ENCODE measurements at regions not wholly inside any gene's neighbourhood (a gene's known extent, or its start where the extent isn't known, plus 50 kb on each side); places are given as distances from the start of the nearest gene placed in this dataset.

DNA sequence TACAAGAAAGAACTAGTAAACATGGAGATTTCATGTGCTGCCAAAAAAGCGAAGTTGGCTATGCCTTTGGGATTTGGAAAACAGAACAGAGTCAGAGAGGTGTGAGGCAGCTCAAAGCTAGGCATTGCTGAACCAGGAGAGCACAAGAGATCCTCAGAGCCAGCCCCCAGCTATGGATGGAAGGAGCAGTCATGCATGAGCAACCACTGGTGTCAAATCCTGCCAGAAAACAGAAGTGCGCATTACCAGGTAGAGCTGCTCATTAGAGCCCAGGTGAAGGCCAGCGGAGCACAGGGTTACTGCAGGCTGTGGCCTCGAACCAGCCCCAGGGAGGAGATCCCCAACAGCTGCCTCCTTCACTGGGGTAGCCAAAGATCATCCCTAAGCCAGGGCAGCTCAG, 173.2 kb upstream of the KIAA1217 start:
- H3K4me2 ChIP-seq (ENCODE audit: extremely low read depth, insufficient read depth, low read length) = no peak overlapping the region
- H3K36me3 ChIP-seq (ENCODE audit: control insufficient read depth, insufficient read depth, low read length) = no peaks in the 10 kb centered on the region
- no peak overlapping the region for H3K4me3 ChIP-seq (replicated peaks in 1 of 4; ENCODE audit: control extremely low read depth in 1 of 4, insufficient read depth in 1 of 4, low read depth in 3 of 4, low read length in 4 of 4)
- DNase-seq (ENCODE audit: low read depth in 2 of 2) = no peak
- H3K79me2 ChIP-seq (ENCODE audit: control insufficient read depth, insufficient read depth, low read length) = no peaks in the 10 kb centered on the region
- H3K27ac ChIP-seq (ENCODE audit: insufficient read depth, low read length) = no peak overlapping the region
- no peak overlapping the region for H3K9ac ChIP-seq (ENCODE audit: insufficient read depth, low read length)
- no peak for TF ChIP-seq EZH2 (IDR thresholded peaks at IDR 0.05; ENCODE audit: low read length, missing control alignments)
- no peak for TF ChIP-seq CTCF (conservative IDR thresholded peaks at IDR 0.05 in 1 of 2, IDR thresholded peaks at IDR 0.05 in 1 of 2; ENCODE audit: low read depth in 1 of 2, low read length in 2 of 2)
- H3K9me3 ChIP-seq (ENCODE audit: control insufficient read depth, insufficient read depth, low read depth, low read length) = no peaks in the 10 kb centered on the region
- H2AFZ ChIP-seq (ENCODE audit: low read length) = no peak overlapping the region
- no peaks in the 10 kb centered on the region for H3K27me3 ChIP-seq (ENCODE audit: control insufficient read depth, insufficient read depth, low read length)
- no peaks in the 10 kb centered on the region for H3K4me1 ChIP-seq (ENCODE audit: control insufficient read depth, extremely low read depth, insufficient read depth, low read length)
- H4K20me1 ChIP-seq (ENCODE audit: control insufficient read depth, extremely low read depth, insufficient read depth, low read length) = no peaks in the 10 kb centered on the region

DNA sequence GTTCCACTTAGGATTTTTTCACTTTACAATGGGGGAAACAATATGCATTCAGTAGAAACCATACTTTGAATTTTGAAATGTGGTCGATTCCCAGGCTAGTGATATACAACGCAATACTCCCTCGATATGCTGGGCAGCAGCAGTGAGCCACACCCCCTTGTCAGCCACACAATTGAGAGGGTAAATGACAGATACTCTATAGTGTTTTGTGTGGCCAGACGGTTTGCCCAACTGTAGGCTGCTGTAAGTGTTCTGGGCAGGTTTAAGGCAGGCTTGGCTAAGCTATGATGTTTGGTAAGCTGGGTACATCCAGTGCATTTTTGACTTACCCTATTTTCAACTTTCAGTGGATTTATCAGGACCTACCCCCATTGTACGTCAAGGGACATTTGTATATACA, 169.6 kb upstream of the KIAA1217 start:
- H3K36me3 ChIP-seq (ENCODE audit: control insufficient read depth, insufficient read depth, low read length) = no peaks in the 10 kb centered on the region
- no peaks in the 10 kb centered on the region for H4K20me1 ChIP-seq (ENCODE audit: control insufficient read depth, extremely low read depth, insufficient read depth, low read length)
- no peak for DNase-seq (ENCODE audit: low read depth in 2 of 2)
- no peaks in the 10 kb centered on the region for H3K4me1 ChIP-seq (ENCODE audit: control insufficient read depth, extremely low read depth, insufficient read depth, low read length)
- no peak overlapping the region for H3K4me2 ChIP-seq (ENCODE audit: extremely low read depth, insufficient read depth, low read length)
- H3K79me2 ChIP-seq (ENCODE audit: control insufficient read depth, insufficient read depth, low read length) = no peaks in the 10 kb centered on the region
- no peaks in the 10 kb centered on the region for H3K27me3 ChIP-seq (ENCODE audit: control insufficient read depth, insufficient read depth, low read length)
- H3K9ac ChIP-seq (ENCODE audit: insufficient read depth, low read length) = no peak overlapping the region
- TF ChIP-seq EZH2 (IDR thresholded peaks at IDR 0.05; ENCODE audit: low read length, missing control alignments) (no peak), CTCF (conservative IDR thresholded peaks at IDR 0.05 in 1 of 2, IDR thresholded peaks at IDR 0.05 in 1 of 2; ENCODE audit: low read depth in 1 of 2, low read length in 2 of 2) (no peak)
- H3K27ac ChIP-seq (ENCODE audit: insufficient read depth, low read length) = no peak overlapping the region
- H3K9me3 ChIP-seq (ENCODE audit: control insufficient read depth, insufficient read depth, low read depth, low read length) = no peaks in the 10 kb centered on the region
- no peak overlapping the region for H3K4me3 ChIP-seq (replicated peaks in 1 of 4; ENCODE audit: control extremely low read depth in 1 of 4, insufficient read depth in 1 of 4, low read depth in 3 of 4, low read length in 4 of 4)
- no peak overlapping the region for H2AFZ ChIP-seq (ENCODE audit: low read length)

- no peak for TF ChIP-seq EZH2 (IDR thresholded peaks at IDR 0.05; ENCODE audit: low read length, missing control alignments)
- TF ChIP-seq CTCF (conservative IDR thresholded peaks at IDR 0.05 in 1 of 2, IDR thresholded peaks at IDR 0.05 in 1 of 2; ENCODE audit: low read depth in 1 of 2, low read length in 2 of 2) = no peak
- no peak overlapping the region for H3K4me3 ChIP-seq (replicated peaks in 1 of 4; ENCODE audit: control extremely low read depth in 1 of 4, insufficient read depth in 1 of 4, low read depth in 3 of 4, low read length in 4 of 4)
- no peak overlapping the region for H3K27ac ChIP-seq (ENCODE audit: insufficient read depth, low read length)
- no peak overlapping the region for H3K9ac ChIP-seq (ENCODE audit: insufficient read depth, low read length)
- no peaks in the 10 kb centered on the region for H4K20me1 ChIP-seq (ENCODE audit: control insufficient read depth, extremely low read depth, insufficient read depth, low read length)
- H3K36me3 ChIP-seq (ENCODE audit: control insufficient read depth, insufficient read depth, low read length) = no peaks in the 10 kb centered on the region
- DNase-seq (ENCODE audit: low read depth in 2 of 2) = no peak
- no peaks in the 10 kb centered on the region for H3K27me3 ChIP-seq (ENCODE audit: control insufficient read depth, insufficient read depth, low read length)
- H3K79me2 ChIP-seq (ENCODE audit: control insufficient read depth, insufficient read depth, low read length) = no peaks in the 10 kb centered on the region
- no peak overlapping the region for H2AFZ ChIP-seq (ENCODE audit: low read length)
- H3K4me2 ChIP-seq (ENCODE audit: extremely low read depth, insufficient read depth, low read length) = no peak overlapping the region
- H3K4me1 ChIP-seq (ENCODE audit: control insufficient read depth, extremely low read depth, insufficient read depth, low read length) = no peaks in the 10 kb centered on the region
- no peaks in the 10 kb centered on the region for H3K9me3 ChIP-seq (ENCODE audit: control insufficient read depth, insufficient read depth, low read depth, low read length)
These were observed 169.0 kb upstream of the KIAA1217 start for GRCh38 chr10:24039897-24040296.
